OCI-LY1 (cell line): ENCODE measurements at regions not wholly inside any gene's neighbourhood (a gene's known extent, or its start where the extent isn't known, plus 50 kb on each side); places are given as distances from the start of the nearest gene placed in this dataset.

Source experiments
- H2AFZ ChIP-seq: fragments of 200-600 bp; sonication (generic), shearing (Covaris generic); 2 replicates; pipeline ENCODE4 v1.6.0; 2014; ENCODE audit warnings: antibody characterized with exemption, mild to moderate bottlenecking, low read length
- H3F3A ChIP-seq: fragments of 200-600 bp; sonication (generic), shearing (Covaris generic); 2 replicates; pipeline ENCODE4 v1.6.0; 2014; ENCODE audit warnings: mild to moderate bottlenecking, antibody characterized with exemption, low read length, moderate library complexity; ENCODE audit not compliant: insufficient read depth
- H3K27ac ChIP-seq: fragments of 200-600 bp; sonication (generic); 2 replicates; pipeline ENCODE4 v1.5.1; 2014; ENCODE audit warnings: low read length, mixed run types, mild to moderate bottlenecking, low read depth; ENCODE audit not compliant: poor library complexity, severe bottlenecking
- H3K27me3 ChIP-seq: fragments of 200-600 bp; sonication (generic); 2 replicates; pipeline ENCODE4 v1.6.0; 2014; ENCODE audit warnings: antibody characterized with exemption, mild to moderate bottlenecking, low read length, moderate library complexity; ENCODE audit not compliant: insufficient read depth
- H3K36me3 ChIP-seq: fragments of 200-600 bp; sonication (generic); 2 replicates; pipeline ENCODE4 v1.6.1; 2014; ENCODE audit warnings: mild to moderate bottlenecking, antibody characterized with exemption, low read length, moderate library complexity, mixed read lengths; ENCODE audit not compliant: insufficient read depth
- H3K4me1 ChIP-seq: fragments of 200-600 bp; sonication (generic); 2 replicates; pipeline ENCODE4 v1.5.1; 2014; ENCODE audit warnings: mild to moderate bottlenecking, low read length, moderate library complexity; ENCODE audit not compliant: insufficient read depth, severe bottlenecking
- H3K4me2 ChIP-seq: fragments of 200-600 bp; sonication (generic), shearing (Covaris generic); 2 replicates; pipeline ENCODE4 v1.6.1; 2014; ENCODE audit warnings: low read length
- H3K4me3 ChIP-seq: fragments of 200-600 bp; sonication (generic); 2 replicates; pipeline ENCODE4 v1.5.1; 2014; ENCODE audit warnings: low read length, low read depth, mild to moderate bottlenecking, mixed read lengths; ENCODE audit not compliant: poor library complexity, severe bottlenecking
- H3K79me2 ChIP-seq: fragments of 200-600 bp; shearing (Covaris generic); 2 replicates; pipeline ENCODE4 v1.6.1; 2016; ENCODE audit warnings: mixed run types, low read length, mixed read lengths; ENCODE audit not compliant: insufficient read depth
- H3K9ac ChIP-seq: fragments of 200-600 bp; sonication (generic), shearing (Covaris generic); 2 replicates; pipeline ENCODE4 v1.6.1; 2014; ENCODE audit warnings: mild to moderate bottlenecking, low read length, mixed read lengths
- H3K9me2 ChIP-seq: fragments of 200-600 bp; sonication (generic), shearing (Covaris generic); 2 replicates; pipeline ENCODE4 v1.6.1; 2014; ENCODE audit warnings: low read depth, mild to moderate bottlenecking, low read length, mixed read lengths
- H3K9me3 ChIP-seq: fragments of 200-600 bp; shearing (Covaris generic); 2 replicates; pipeline ENCODE4 v1.6.1; 2014; ENCODE audit warnings: low read length, mixed read lengths
- H4K20me1 ChIP-seq: fragments of 200-600 bp; sonication (generic), shearing (Covaris generic); 2 replicates; pipeline ENCODE4 v1.6.0; 2016; ENCODE audit warnings: mild to moderate bottlenecking, low read length; ENCODE audit not compliant: insufficient read depth
- EZH2 ChIP-seq: fragments of 200-600 bp; sonication (generic), shearing (Covaris generic); IDR thresholded peaks from 2 replicates; pipeline ENCODE4 v1.8.0; 2017; ENCODE audit warnings: borderline replicate concordance, mixed run types, mild to moderate bottlenecking, antibody characterized with exemption, low read length, moderate library complexity, mixed read lengths
- TF ChIP-seq, protein P1 (sequence below): fragments of 200-600 bp; sonication (generic), shearing (Covaris generic); IDR thresholded peaks from 2 replicates; pipeline ENCODE4 v1.5.1; 2017; ENCODE audit warnings: mild to moderate bottlenecking, antibody characterized with exemption, low read length, moderate library complexity, mixed read lengths

DNA sequence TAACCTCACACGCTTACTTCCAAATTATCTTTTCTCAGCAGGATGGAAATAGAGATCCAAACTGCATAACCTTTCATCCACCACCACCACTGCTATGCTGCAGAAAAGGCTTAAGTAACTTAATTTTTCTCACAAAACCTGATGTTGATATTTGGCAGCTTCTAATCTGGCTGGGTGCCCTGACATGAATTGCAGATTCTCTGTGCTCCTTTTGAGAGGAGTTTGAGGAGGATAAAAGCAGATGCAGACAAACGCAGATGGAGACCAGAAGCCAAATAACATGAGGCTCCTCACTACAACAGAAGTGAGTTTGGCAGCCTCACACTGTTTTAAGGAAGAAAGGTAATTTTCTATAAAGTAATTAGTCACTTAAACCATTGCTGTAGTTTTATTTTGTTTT, 646.2 kb upstream of the ATXN8OS start:
- no peak overlapping the region for H3K4me3 ChIP-seq
- H3K9ac ChIP-seq = no peak overlapping the region
- H2AFZ ChIP-seq = no peak overlapping the region
- no peaks in the 10 kb centered on the region for H3K9me3 ChIP-seq
- no peaks in the 10 kb centered on the region for H3K4me1 ChIP-seq
- H3K27me3 ChIP-seq = no peaks in the 10 kb centered on the region
- no peaks in the 10 kb centered on the region for H4K20me1 ChIP-seq
- TF ChIP-seq, protein P1, sequence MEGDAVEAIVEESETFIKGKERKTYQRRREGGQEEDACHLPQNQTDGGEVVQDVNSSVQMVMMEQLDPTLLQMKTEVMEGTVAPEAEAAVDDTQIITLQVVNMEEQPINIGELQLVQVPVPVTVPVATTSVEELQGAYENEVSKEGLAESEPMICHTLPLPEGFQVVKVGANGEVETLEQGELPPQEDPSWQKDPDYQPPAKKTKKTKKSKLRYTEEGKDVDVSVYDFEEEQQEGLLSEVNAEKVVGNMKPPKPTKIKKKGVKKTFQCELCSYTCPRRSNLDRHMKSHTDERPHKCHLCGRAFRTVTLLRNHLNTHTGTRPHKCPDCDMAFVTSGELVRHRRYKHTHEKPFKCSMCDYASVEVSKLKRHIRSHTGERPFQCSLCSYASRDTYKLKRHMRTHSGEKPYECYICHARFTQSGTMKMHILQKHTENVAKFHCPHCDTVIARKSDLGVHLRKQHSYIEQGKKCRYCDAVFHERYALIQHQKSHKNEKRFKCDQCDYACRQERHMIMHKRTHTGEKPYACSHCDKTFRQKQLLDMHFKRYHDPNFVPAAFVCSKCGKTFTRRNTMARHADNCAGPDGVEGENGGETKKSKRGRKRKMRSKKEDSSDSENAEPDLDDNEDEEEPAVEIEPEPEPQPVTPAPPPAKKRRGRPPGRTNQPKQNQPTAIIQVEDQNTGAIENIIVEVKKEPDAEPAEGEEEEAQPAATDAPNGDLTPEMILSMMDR = no peak
- TF ChIP-seq EZH2 = no peak
- no peaks in the 10 kb centered on the region for H3K9me2 ChIP-seq
- no peaks in the 10 kb centered on the region for H3F3A ChIP-seq
- no peaks in the 10 kb centered on the region for H3K79me2 ChIP-seq
- H3K4me2 ChIP-seq = no peak overlapping the region
- H3K27ac ChIP-seq = no peak overlapping the region
- H3K36me3 ChIP-seq = no peaks in the 10 kb centered on the region

DNA sequence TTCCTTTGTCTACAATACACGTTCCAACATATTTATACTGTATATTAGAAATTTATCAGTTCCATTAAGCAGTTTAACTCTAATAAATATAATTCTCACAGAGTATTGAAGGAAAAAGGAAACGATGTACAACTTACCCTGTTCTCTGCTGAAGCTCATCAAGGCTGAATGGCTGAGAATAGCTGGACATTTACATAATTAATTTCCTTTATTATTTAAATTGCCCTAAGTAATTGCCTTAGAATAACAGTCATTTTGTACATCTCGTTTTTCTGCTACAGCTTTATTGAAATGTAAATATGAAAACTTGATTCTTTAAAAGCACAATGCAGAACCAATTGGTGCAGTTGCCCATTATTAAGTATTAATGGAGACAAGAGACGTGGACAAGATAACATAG, 648.3 kb upstream of the ATXN8OS start:
- H3K27ac ChIP-seq = no peak overlapping the region
- no peaks in the 10 kb centered on the region for H3K9me2 ChIP-seq
- no peaks in the 10 kb centered on the region for H3K27me3 ChIP-seq
- no peaks in the 10 kb centered on the region for H3F3A ChIP-seq
- no peak overlapping the region for H3K4me2 ChIP-seq
- TF ChIP-seq EZH2 = no peak
- TF ChIP-seq, protein P1 = no peak
- H3K79me2 ChIP-seq = no peaks in the 10 kb centered on the region
- no peak overlapping the region for H2AFZ ChIP-seq
- no peak overlapping the region for H3K9ac ChIP-seq
- H4K20me1 ChIP-seq = no peaks in the 10 kb centered on the region
- H3K36me3 ChIP-seq = no peaks in the 10 kb centered on the region
- no peak overlapping the region for H3K4me3 ChIP-seq
- H3K9me3 ChIP-seq = no peaks in the 10 kb centered on the region
- no peaks in the 10 kb centered on the region for H3K4me1 ChIP-seq

DNA sequence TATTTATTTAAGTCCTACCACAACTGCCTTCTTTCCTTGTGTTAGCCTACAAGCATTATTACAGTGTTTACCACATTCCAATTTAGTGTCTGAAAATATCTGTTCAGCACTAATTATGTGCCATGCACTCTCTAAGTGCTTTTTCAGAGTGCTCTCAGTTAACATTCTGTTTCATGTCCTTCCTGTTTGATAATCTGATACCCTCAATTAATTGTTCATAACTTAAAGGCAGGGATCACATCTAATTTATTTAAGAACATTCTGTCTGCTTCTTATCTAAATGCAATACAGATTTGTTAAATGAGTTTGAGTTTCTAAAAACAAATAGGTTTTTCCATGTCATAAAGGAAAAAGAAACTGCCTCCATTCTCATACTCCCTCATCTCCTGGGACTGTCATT, 649.6 kb upstream of the ATXN8OS start:
- no peaks in the 10 kb centered on the region for H3K27me3 ChIP-seq
- TF ChIP-seq, protein P1 = no peak
- TF ChIP-seq EZH2 = no peak
- no peaks in the 10 kb centered on the region for H3K9me2 ChIP-seq
- no peaks in the 10 kb centered on the region for H3K4me1 ChIP-seq
- no peak overlapping the region for H2AFZ ChIP-seq
- no peak overlapping the region for H3K4me3 ChIP-seq
- no peak overlapping the region for H3K27ac ChIP-seq
- H3K4me2 ChIP-seq = no peak overlapping the region
- H3F3A ChIP-seq = no peaks in the 10 kb centered on the region
- no peaks in the 10 kb centered on the region for H3K9me3 ChIP-seq
- H3K36me3 ChIP-seq = no peaks in the 10 kb centered on the region
- no peak overlapping the region for H3K9ac ChIP-seq
- H3K79me2 ChIP-seq = no peaks in the 10 kb centered on the region
- H4K20me1 ChIP-seq = no peaks in the 10 kb centered on the region
